B cell (primary cell): ENCODE measurements at regions not wholly inside any gene's neighbourhood (a gene's known extent, or its start where the extent isn't known, plus 50 kb on each side); places are given as distances from the start of the nearest gene placed in this dataset.

Experiments
- ATAC-seq: fragments of 200-7000 bp; cut with Tn5 transposase; one replicate; pipeline ENCODE4 v1.10.0; 2021; ENCODE audit warnings: low read depth, mild to moderate bottlenecking, moderate number of reproducible peaks, moderate library complexity
- CTCF ChIA-PET: fragments of 350-600 bp; sonication (Branson Sonifier 250); formaldehyde crosslinking; loops from one replicate; lab custom pipeline; 2021; ENCODE audit warnings: antibody characterized with exemption, inconsistent platforms; lab: Charles Lee
- POLR2A ChIA-PET: fragments of 350-600 bp; sonication (Branson Sonifier 250); formaldehyde crosslinking; loops from one replicate; lab custom pipeline; 2021; ENCODE audit warnings: antibody characterized with exemption; lab: Charles Lee
- DNase-seq: peaks from one replicate; pipeline ENCODE4 v3.0.0; 2013
- H2AFZ ChIP-seq: 2 replicates; pipeline ENCODE4 v1.6.1; 2012; ENCODE audit warnings: mild to moderate bottlenecking, low read depth, low read length; ENCODE audit not compliant: insufficient read depth, poor library complexity, severe bottlenecking
- H3K27ac ChIP-seq, 2 donors: 1 replicate in 1 of 2; 2 replicates in 1 of 2; pipeline ENCODE4 v1.5.1; 2012 to 2013; ENCODE audit warnings: low read length in 2 of 2, mild to moderate bottlenecking in 2 of 2, moderate library complexity in 1 of 2
- H3K27me3 ChIP-seq, 4 experiments: fragments of 200-600 bp in 1 of 4; sonication (generic) in 1 of 4; replicated peaks in 1 of 4; 1 replicate in 2 of 4; 2 replicates in 2 of 4; pipeline versions ENCODE4 v1.6.1 to v1.7.0; 2013 to 2016; ENCODE audit warnings: low read length in 3 of 4, mild to moderate bottlenecking in 2 of 4, mixed read lengths in 1 of 4, moderate library complexity in 1 of 4; ENCODE audit not compliant: insufficient read depth in 4 of 4, control insufficient read depth in 3 of 4; ENCODE audit errors: control extremely low read depth in 1 of 4
- H3K36me3 ChIP-seq, 2 experiments: replicated peaks in 1 of 2; 1 replicate in 1 of 2; 2 replicates in 1 of 2; pipeline versions ENCODE4 v1.6.1 to v1.7.1; 2013; ENCODE audit warnings: low read length in 1 of 2; ENCODE audit not compliant: insufficient read depth in 2 of 2, control insufficient read depth in 1 of 2; ENCODE audit errors: control extremely low read depth in 1 of 2, extremely low read depth in 1 of 2
- H3K4me1 ChIP-seq, 2 donors: fragments of 200-600 bp in 1 of 2; sonication (generic) in 1 of 2; 1 replicate in 1 of 2; 2 replicates in 1 of 2; pipeline versions ENCODE4 v1.5.1 to v1.6.1; 2013 to 2017; ENCODE audit warnings: low read length in 2 of 2; ENCODE audit not compliant: control insufficient read depth in 2 of 2, insufficient read depth in 2 of 2
- H3K4me2 ChIP-seq: replicated peaks from 2 replicates; pipeline ENCODE3; 2012; ENCODE audit warnings: mild to moderate bottlenecking, low read depth, low read length; ENCODE audit not compliant: poor library complexity, severe bottlenecking
- H3K4me3 ChIP-seq, 5 experiments: fragments of 200-600 bp in 1 of 5; sonication (generic) in 1 of 5; 1 replicate in 3 of 5; 2 replicates in 2 of 5; pipeline versions ENCODE4 v1.5.1 to v1.7.0; 2011 to 2016; ENCODE audit warnings: low read length in 4 of 5, mild to moderate bottlenecking in 4 of 5, low read depth in 2 of 5, control low read depth in 1 of 5, moderate library complexity in 1 of 5; ENCODE audit not compliant: insufficient read depth in 1 of 5; ENCODE audit errors: control extremely low read depth in 1 of 5, extremely low read depth in 1 of 5
- H3K79me2 ChIP-seq: fragments of 200-600 bp; sonication (generic); one replicate; pipeline ENCODE4 v1.6.0; 2016; ENCODE audit warnings: low read length; ENCODE audit not compliant: control insufficient read depth, insufficient read depth
- H3K9ac ChIP-seq: fragments of 200-600 bp; sonication (generic); 2 replicates; pipeline ENCODE4 v1.6.1; 2017; ENCODE audit warnings: mild to moderate bottlenecking, low read length, moderate library complexity
- H3K9me3 ChIP-seq, 3 donors: one replicate each; pipeline versions ENCODE4 v1.6.1 to v1.7.1; 2013; ENCODE audit warnings: low read length in 2 of 3; ENCODE audit not compliant: control insufficient read depth in 2 of 3, insufficient read depth in 1 of 3; ENCODE audit errors: control extremely low read depth in 1 of 3
- H4K20me1 ChIP-seq: 2 replicates; pipeline ENCODE4 v1.6.0; 2012; ENCODE audit warnings: mild to moderate bottlenecking, low read length; ENCODE audit not compliant: insufficient read depth, control insufficient read depth, poor library complexity, severe bottlenecking
- H3K27ac Mint-ChIP-seq: one replicate; pipeline ENCODE4 v1.8.0; 2021; ENCODE audit warnings: mixed read lengths
- H3K27me3 Mint-ChIP-seq: one replicate; pipeline ENCODE4 v1.8.0; 2021; ENCODE audit warnings: mixed read lengths
- H3K4me1 Mint-ChIP-seq: one replicate; pipeline ENCODE4 v1.8.0; 2021; ENCODE audit warnings: mixed read lengths
- H3K4me3 Mint-ChIP-seq: one replicate; pipeline ENCODE4 v1.8.0; 2021; ENCODE audit warnings: mixed read lengths
- H3K9me3 Mint-ChIP-seq: one replicate; pipeline ENCODE4 v1.8.0; 2022; ENCODE audit warnings: mixed read lengths; ENCODE audit not compliant: insufficient read depth
- CTCF ChIP-seq: fragments of 200-600 bp; IDR thresholded peaks from one replicate; pipeline ENCODE4 v1.8.0; 2022; ENCODE audit warnings: antibody characterized with exemption, mild to moderate bottlenecking
- EZH2 ChIP-seq: IDR thresholded peaks from 2 replicates; pipeline ENCODE4 v1.6.1; 2012; ENCODE audit warnings: borderline replicate concordance, low read depth, mild to moderate bottlenecking, moderate library complexity, low read length; ENCODE audit not compliant: insufficient read depth, poor library complexity, severe bottlenecking
- WGBS: methylation state at CpG from one replicate; pipeline ENCODE4 v1.1.5; 2013; ENCODE audit warnings: missing lambda C conversion rate; ENCODE audit not compliant: insufficient coverage; 5-methylcytosine and 5-hydroxymethylcytosine counted together
- intact Hi-C: fragments of 100-400 bp; cut with micrococcal nuclease; formaldehyde crosslinking; loops from one replicate; pipeline ENCODE4 v1.10.0; 2022

GRCh38 chr5:145362266-145362665 is 472.9 kb downstream of the PRELID2 start:
- Histone ChIP-seq H3K9me3 (no peaks in the 10 kb centered on the region), H3K27ac (no peak overlapping the region), H3K79me2 (no peaks in the 10 kb centered on the region), H3K4me1 (no peaks in the 10 kb centered on the region), H4K20me1 (no peaks in the 10 kb centered on the region), H3K36me3 (no peaks in the 10 kb centered on the region), H3K27me3 (no peaks in the 10 kb centered on the region), H2AFZ (no peak overlapping the region), H3K9ac (no peak overlapping the region), H3K4me2 (no peak overlapping the region), H3K4me3 (no peak overlapping the region)
- ChIA-PET CTCF (no interaction called here), POLR2A (no interaction called here)
- intact Hi-C loops: no loop called here
- ATAC-seq (no peak), DNase-seq (no peak)
- no peak for TF ChIP-seq CTCF
- TF ChIP-seq EZH2: no peak
- H3K9me3 Mint-ChIP-seq: no peaks in the 10 kb centered on the region
- H3K4me1 Mint-ChIP-seq: no peaks in the 10 kb centered on the region
- H3K27me3 Mint-ChIP-seq: no peaks in the 10 kb centered on the region
- WGBS: 71% methylated on average over 2 of the region's 2 CpGs
- no peak overlapping the region for H3K27ac Mint-ChIP-seq
- H3K4me3 Mint-ChIP-seq: no peak overlapping the region

GRCh38 chr5:145360936-145361335 is 474.2 kb downstream of the PRELID2 start:
- H3K27ac ChIP-seq: no peak overlapping the region
- Mint-ChIP-seq H3K4me1 (no peaks in the 10 kb centered on the region), H3K27ac (no peak overlapping the region), H3K9me3 (no peaks in the 10 kb centered on the region), H3K4me3 (no peak overlapping the region), H3K27me3 (no peaks in the 10 kb centered on the region)
- no peak overlapping the region for H3K4me2 ChIP-seq
- H3K9me3 ChIP-seq: no peaks in the 10 kb centered on the region
- H3K79me2 ChIP-seq: no peaks in the 10 kb centered on the region
- no peak overlapping the region for H3K4me3 ChIP-seq
- no peaks in the 10 kb centered on the region for H4K20me1 ChIP-seq
- no peak overlapping the region for H2AFZ ChIP-seq
- CTCF ChIA-PET: no interaction called here
- intact Hi-C loops: no loop called here
- no peaks in the 10 kb centered on the region for H3K36me3 ChIP-seq
- no peak for ATAC-seq
- TF ChIP-seq EZH2 (no peak), CTCF (no peak)
- no peaks in the 10 kb centered on the region for H3K27me3 ChIP-seq
- no peaks in the 10 kb centered on the region for H3K4me1 ChIP-seq
- DNase-seq: no peak
- POLR2A ChIA-PET: no interaction called here
- H3K9ac ChIP-seq: no peak overlapping the region
